GM12874 (cell line): ENCODE measurements at regions not wholly inside any gene's neighbourhood (a gene's known extent, or its start where the extent isn't known, plus 50 kb on each side); places are given as distances from the start of the nearest gene placed in this dataset.

Experiments used
- CTCF ChIP-seq: IDR thresholded peaks from 2 replicates; pipeline ENCODE4 v1.5.1; 2011; ENCODE audit warnings: low read depth, mild to moderate bottlenecking, control low read depth, low read length, moderate library complexity; ENCODE audit not compliant: insufficient read depth

DNA sequence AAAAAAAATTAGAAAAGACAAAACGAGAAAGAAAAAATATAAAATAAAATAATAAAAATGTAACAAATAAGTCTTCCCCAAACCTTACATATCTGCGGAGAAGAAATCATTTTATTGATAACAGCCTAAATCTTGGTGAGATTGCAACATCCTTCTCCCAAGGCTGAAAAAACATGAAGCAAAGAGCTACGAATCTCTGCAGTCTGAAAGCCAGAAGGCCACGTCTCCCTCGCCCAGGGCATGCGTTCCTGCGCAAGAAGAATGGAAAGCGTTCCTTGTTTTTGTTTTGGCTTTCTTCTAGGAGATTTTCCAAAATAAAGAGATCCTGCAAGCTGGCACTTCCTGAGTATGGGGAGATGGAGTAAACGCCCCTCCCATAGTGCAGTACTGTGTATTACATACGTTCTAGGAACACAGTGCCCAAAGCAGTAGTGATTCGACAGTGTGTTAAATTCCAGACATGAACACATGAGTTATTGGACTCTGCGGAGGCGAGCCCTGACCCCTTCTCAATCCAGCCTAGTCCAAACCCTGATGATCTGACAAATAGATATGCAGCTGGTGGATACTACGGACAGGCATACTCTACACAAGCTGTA, 126.7 kb upstream of the RREB1 start:
- TF ChIP-seq CTCF = no peak

GRCh38 chr6:6981681-6982322, 126.0 kb upstream of the RREB1 start:
- TF ChIP-seq CTCF = no peak

GRCh38 chr6:6982663-6983062, 125.1 kb upstream of the RREB1 start:
- no peak for TF ChIP-seq CTCF

DNA sequence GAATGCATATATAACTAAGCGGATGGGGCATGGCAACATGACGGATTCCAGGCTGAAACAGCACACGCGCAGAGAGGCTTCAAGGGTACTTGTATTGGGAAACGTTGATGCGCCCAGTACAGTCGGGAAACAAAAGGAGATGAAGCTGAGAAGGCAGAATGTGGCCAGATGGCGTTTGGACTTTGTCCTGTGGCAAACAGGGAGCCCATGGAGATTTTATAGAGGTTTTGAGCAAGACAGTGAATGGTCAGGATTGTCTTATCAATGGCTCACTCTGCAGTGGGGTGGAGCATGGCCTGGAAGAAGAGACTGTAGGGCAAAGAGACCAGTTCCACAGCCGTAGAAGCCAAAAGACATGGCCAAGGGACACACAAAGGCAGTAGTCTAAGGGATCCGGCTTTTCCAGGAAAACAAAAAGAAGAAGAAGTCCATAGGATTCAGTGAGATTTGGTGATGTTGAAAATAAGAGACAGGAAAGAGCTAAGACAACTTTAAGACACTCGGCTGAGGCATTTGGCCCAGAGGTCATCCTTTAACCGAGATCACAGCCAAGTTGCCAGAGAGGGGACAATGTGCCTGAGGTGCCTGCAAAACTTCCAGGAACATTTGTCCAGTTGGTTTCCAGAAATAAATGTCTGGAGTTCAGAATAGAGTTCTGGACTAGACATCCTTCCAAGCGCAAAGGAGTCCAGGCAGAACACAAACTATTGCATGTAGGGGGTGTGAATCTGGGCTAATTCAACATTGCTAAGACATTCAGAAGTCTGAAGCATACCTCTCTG, 123.0 kb upstream of the RREB1 start:
- TF ChIP-seq CTCF = no peak

GRCh38 chr6:6986344-6986743, 121.4 kb upstream of the RREB1 start:
- no peak for TF ChIP-seq CTCF

DNA sequence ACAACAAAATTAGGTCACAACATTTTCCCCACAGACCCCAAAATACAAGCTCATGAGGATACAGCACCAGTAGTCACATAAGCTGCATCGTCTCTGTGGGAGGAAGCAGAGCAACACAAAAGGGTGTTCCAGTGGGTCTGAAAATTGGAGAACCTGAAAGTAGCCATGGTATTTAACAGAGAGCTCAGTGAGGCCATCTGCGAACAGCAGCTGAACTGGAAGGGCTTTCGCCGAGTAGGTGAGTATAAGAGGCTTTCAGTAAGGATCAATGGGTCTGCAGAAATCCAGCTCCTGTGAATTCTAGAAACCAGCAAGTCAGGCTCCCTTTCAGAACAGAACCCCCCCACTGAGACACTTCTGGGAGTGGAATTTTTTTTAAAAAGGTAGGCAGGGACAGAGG, 120.0 kb upstream of the RREB1 start:
- no peak for TF ChIP-seq CTCF

GRCh38 chr6:6993503-6994237, 114.1 kb upstream of the RREB1 start:
- TF ChIP-seq CTCF = no peak
